ENCODE measurements at regions not wholly inside any gene's neighbourhood (a gene's known extent, or its start where the extent isn't known, plus 50 kb on each side); places are given as distances from the start of the nearest gene placed in this dataset.

GRCh38 chr2:53434466-53434865 is 333.1 kb upstream of the CHAC2 start:
- TF ChIP-seq CTCF (IDR thresholded peaks at IDR 0.05; ENCODE audit: low read depth, low read length, poor library complexity, severe bottlenecking) (no peak), EZH2phosphoT487 (IDR thresholded peaks at IDR 0.05; ENCODE audit: borderline replicate concordance, low read length) (no peak)

Measured in DOHH2 (cell line).